HEK293T (cell line): ENCODE measurements at regions not wholly inside any gene's neighbourhood (a gene's known extent, or its start where the extent isn't known, plus 50 kb on each side); places are given as distances from the start of the nearest gene placed in this dataset.

Experiments
- ARNT ChIP-seq: fragments of 450-650 bp; IDR thresholded peaks from 2 replicates; pipeline ENCODE4 v1.6.1; 2017; ENCODE audit warnings: mild to moderate bottlenecking
- FOXM1 ChIP-seq: fragments of 450-650 bp; IDR thresholded peaks from 2 replicates; pipeline ENCODE4 v1.6.1; 2017; ENCODE audit warnings: mild to moderate bottlenecking, borderline replicate concordance
- HDGF ChIP-seq: fragments of 450-650 bp; IDR thresholded peaks from 2 replicates; pipeline ENCODE4 v1.6.1; 2017; ENCODE audit warnings: antibody characterized with exemption, borderline replicate concordance
- NFRKB ChIP-seq: fragments of 450-650 bp; IDR thresholded peaks from 2 replicates; pipeline ENCODE4 v1.6.1; 2016; ENCODE audit warnings: mild to moderate bottlenecking, moderate library complexity

GRCh38 chr5:179470201-179470600 is 80.2 kb upstream of the RUFY1 start:
- TF ChIP-seq FOXM1, result no peak
- TF ChIP-seq ARNT, result no peak
- TF ChIP-seq NFRKB, result no peak
- no peak for TF ChIP-seq HDGF
